ENCODE measurements at regions not wholly inside any gene's neighbourhood (a gene's known extent, or its start where the extent isn't known, plus 50 kb on each side); places are given as distances from the start of the nearest gene placed in this dataset.

DNA sequence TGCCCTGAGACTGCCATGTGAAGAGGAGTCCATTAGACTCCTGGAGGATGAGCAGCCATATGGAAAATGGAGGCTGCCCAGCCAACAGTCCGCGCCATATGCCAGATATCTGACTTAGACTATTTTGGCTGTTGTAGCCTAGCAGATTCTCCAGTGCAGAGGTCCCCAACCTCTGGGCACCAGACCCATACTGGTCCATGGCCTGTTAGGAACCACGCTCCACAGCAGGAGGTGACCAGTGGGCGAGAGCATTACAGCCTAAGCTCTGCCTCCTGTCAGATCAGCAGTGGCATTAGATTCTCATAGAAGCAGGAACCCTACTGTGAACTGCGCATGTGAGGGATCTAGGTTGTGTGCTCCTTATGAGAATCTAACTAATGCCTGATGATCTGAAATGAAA, 851.9 kb downstream of the NR2F1-AS1 start:
- no peak overlapping the region for H3K4me3 ChIP-seq (ENCODE audit: low read depth, low read length)
- in situ Hi-C loops (cut with HindIII; ENCODE audit: low sequenced_read_pairs), result no loop called here
- TF ChIP-seq, protein P1, sequence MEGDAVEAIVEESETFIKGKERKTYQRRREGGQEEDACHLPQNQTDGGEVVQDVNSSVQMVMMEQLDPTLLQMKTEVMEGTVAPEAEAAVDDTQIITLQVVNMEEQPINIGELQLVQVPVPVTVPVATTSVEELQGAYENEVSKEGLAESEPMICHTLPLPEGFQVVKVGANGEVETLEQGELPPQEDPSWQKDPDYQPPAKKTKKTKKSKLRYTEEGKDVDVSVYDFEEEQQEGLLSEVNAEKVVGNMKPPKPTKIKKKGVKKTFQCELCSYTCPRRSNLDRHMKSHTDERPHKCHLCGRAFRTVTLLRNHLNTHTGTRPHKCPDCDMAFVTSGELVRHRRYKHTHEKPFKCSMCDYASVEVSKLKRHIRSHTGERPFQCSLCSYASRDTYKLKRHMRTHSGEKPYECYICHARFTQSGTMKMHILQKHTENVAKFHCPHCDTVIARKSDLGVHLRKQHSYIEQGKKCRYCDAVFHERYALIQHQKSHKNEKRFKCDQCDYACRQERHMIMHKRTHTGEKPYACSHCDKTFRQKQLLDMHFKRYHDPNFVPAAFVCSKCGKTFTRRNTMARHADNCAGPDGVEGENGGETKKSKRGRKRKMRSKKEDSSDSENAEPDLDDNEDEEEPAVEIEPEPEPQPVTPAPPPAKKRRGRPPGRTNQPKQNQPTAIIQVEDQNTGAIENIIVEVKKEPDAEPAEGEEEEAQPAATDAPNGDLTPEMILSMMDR (IDR thresholded peaks at IDR 0.05; ENCODE audit: low read depth, low read length), result no peak
- no peak for DNase-seq (ENCODE audit: low read depth, low spot score)

- in situ Hi-C loops (cut with HindIII; ENCODE audit: low sequenced_read_pairs), result no loop called here
- no peak overlapping the region for H3K4me3 ChIP-seq (ENCODE audit: low read depth, low read length)
- no peak for DNase-seq (ENCODE audit: low read depth, low spot score)
- TF ChIP-seq, protein P1 (IDR thresholded peaks at IDR 0.05; ENCODE audit: low read depth, low read length), result no peak
These were observed 865.0 kb downstream of the NR2F1-AS1 start for GRCh38 chr5:92715946-92716520.

DNA sequence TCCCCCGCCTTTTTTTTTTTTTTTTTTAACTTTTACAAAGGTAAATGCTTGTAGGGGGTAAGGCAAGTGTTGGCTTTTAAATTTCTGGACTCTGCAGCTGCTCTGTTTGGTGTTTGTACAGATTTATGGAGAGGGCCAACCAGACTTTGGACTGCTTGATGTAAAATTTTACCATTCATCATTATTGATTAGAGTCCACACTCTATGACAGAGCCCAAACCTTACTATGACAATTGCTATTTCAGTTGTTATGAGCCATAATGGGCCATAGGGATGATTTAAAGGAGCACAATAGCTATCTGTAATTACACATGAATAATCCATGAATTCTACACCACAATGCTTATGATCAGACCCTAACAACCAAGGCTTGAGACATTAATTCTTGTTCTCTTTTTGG, 867.2 kb downstream of the NR2F1-AS1 start:
- TF ChIP-seq, protein P1 (IDR thresholded peaks at IDR 0.05; ENCODE audit: low read depth, low read length), result no peak
- in situ Hi-C loops (cut with HindIII; ENCODE audit: low sequenced_read_pairs), result no loop called here
- H3K4me3 ChIP-seq (ENCODE audit: low read depth, low read length), result no peak overlapping the region
- DNase-seq (ENCODE audit: low read depth, low spot score), result no peak

DNA sequence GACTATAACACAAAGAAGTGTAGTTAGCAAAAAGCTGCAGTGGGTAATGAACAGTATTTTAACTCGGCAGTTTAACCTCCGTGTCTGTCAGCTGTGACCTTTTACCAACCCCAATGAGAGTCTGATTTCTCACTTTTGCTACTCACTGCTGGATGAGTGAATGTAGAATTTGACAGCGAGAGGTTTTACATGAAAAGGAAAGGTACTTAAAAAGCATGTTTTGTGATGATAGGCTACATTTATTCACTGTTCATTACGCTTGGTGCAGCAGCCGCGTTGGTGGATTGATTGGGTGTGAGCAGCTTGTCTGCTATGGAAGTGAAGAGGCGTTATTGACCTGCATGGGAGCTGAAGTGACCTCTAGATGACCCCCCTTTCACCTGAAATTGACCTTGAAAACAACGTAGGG, 867.7 kb downstream of the NR2F1-AS1 start:
- TF ChIP-seq, protein P1 (IDR thresholded peaks at IDR 0.05; ENCODE audit: low read depth, low read length), result no peak
- in situ Hi-C loops (cut with HindIII; ENCODE audit: low sequenced_read_pairs), result no loop called here
- H3K4me3 ChIP-seq (ENCODE audit: low read depth, low read length), result no peak overlapping the region
- DNase-seq (ENCODE audit: low read depth, low spot score), result no peak

GRCh38 chr5:92711956-92712355, 869.1 kb downstream of the NR2F1-AS1 start:
- no peak overlapping the region for H3K4me3 ChIP-seq (ENCODE audit: low read depth, low read length)
- TF ChIP-seq, protein P1 (IDR thresholded peaks at IDR 0.05; ENCODE audit: low read depth, low read length), result no peak
- in situ Hi-C loops (cut with HindIII; ENCODE audit: low sequenced_read_pairs), result no loop called here
- no peak for DNase-seq (ENCODE audit: low read depth, low spot score)

- peak; percentile 12 for DNase-seq (ENCODE audit: low read depth, low spot score)
- TF ChIP-seq, protein P1 (IDR thresholded peaks at IDR 0.05; ENCODE audit: low read depth, low read length), result no peak
- in situ Hi-C loops (cut with HindIII; ENCODE audit: low sequenced_read_pairs), result no loop called here
These were observed 876.4 kb downstream of the NR2F1-AS1 start for GRCh38 chr5:92704590-92704989.

GRCh38 chr5:92703976-92704375, 877.0 kb downstream of the NR2F1-AS1 start:
- DNase-seq (ENCODE audit: low read depth, low spot score), result no peak
- no peak overlapping the region for H3K4me3 ChIP-seq (ENCODE audit: low read depth, low read length)
- in situ Hi-C loops (cut with HindIII; ENCODE audit: low sequenced_read_pairs), result no loop called here
- TF ChIP-seq, protein P1 (IDR thresholded peaks at IDR 0.05; ENCODE audit: low read depth, low read length), result no peak

More at GRCh38 chr5:92704590-92704989, 876.4 kb downstream of the NR2F1-AS1 start:
- H3K4me3 ChIP-seq (ENCODE audit: low read depth, low read length), result no peak overlapping the region
